WTC11 (cell line): ENCODE measurements at regions not wholly inside any gene's neighbourhood (a gene's known extent, or its start where the extent isn't known, plus 50 kb on each side); places are given as distances from the start of the nearest gene placed in this dataset.

Experiments
- ATAC-seq: fragments of 200-7000 bp; cut with Tn5 transposase; 2 replicates; pipeline ENCODE4 v1.10.0; 2021; ENCODE audit warnings: mild to moderate bottlenecking, moderate library complexity
- CTCF ChIA-PET: fragments of 300-600 bp; sonication (Branson Sonifier 250); formaldehyde crosslinking; loops from one replicate; lab custom pipeline; 2021; ENCODE audit warnings: antibody characterized with exemption; lab: Charles Lee
- POLR2A ChIA-PET: fragments of 350-600 bp; sonication (Branson Sonifier 250); formaldehyde crosslinking; loops from one replicate; lab custom pipeline; 2021; ENCODE audit warnings: antibody characterized with exemption; lab: Charles Lee
- DNase-seq: peaks from one replicate; pipeline ENCODE4 v3.0.0; 2021; ENCODE audit warnings: low spot score
- H3K27ac Mint-ChIP-seq: 2 replicates; pipeline ENCODE4 v1.8.0; 2021; ENCODE audit warnings: mixed read lengths
- H3K27me3 Mint-ChIP-seq: 2 replicates; pipeline ENCODE4 v1.8.0; 2021; ENCODE audit warnings: low read depth, mild to moderate bottlenecking, moderate library complexity, mixed read lengths
- H3K36me3 Mint-ChIP-seq: 2 replicates; pipeline ENCODE4 v1.8.0; 2021; ENCODE audit warnings: mixed read lengths
- H3K4me1 Mint-ChIP-seq: 2 replicates; pipeline ENCODE4 v1.8.0; 2022; ENCODE audit warnings: mixed read lengths
- H3K4me3 Mint-ChIP-seq: 2 replicates; pipeline ENCODE4 v1.8.0; 2021; ENCODE audit warnings: mild to moderate bottlenecking, moderate library complexity, mixed read lengths
- H3K9me3 Mint-ChIP-seq: 2 replicates; pipeline ENCODE4 v1.8.0; 2021; ENCODE audit warnings: mixed read lengths
- ATF6 ChIP-seq: sonication (generic); formaldehyde crosslinking; IDR thresholded peaks from 2 replicates; pipeline ENCODE4 v1.8.1; 2023; ENCODE audit warnings: mild to moderate bottlenecking, missing genetic modification reagents
- CREB1 ChIP-seq: sonication (generic); formaldehyde crosslinking; IDR thresholded peaks from 2 replicates; pipeline ENCODE4 v1.8.0; 2023; ENCODE audit warnings: mild to moderate bottlenecking, missing genetic modification reagents
- ELF4 ChIP-seq: sonication (generic); formaldehyde crosslinking; IDR thresholded peaks from 2 replicates; pipeline ENCODE4 v1.8.1; 2022; ENCODE audit warnings: low read depth, mild to moderate bottlenecking, moderate library complexity, missing genetic modification reagents
- ESRRA ChIP-seq: sonication (generic); formaldehyde crosslinking; IDR thresholded peaks from 2 replicates; pipeline ENCODE4 v1.8.1; 2022; ENCODE audit warnings: mild to moderate bottlenecking, missing genetic modification reagents, borderline replicate concordance
- GTF2I ChIP-seq: fragments of 250-450 bp; sonication (Bioruptor Pico); conservative IDR thresholded peaks from 2 replicates; pipeline ENCODE4 v1.4.0; 2021; ENCODE audit warnings: mild to moderate bottlenecking
- HMGA2 ChIP-seq: fragments of 250-450 bp; sonication (Bioruptor Pico); IDR thresholded peaks from 2 replicates; pipeline ENCODE4 v1.4.0; 2021; ENCODE audit warnings: mild to moderate bottlenecking, moderate library complexity
- SOX15 ChIP-seq: fragments of 250-450 bp; sonication (Bioruptor Pico); IDR thresholded peaks from 2 replicates; pipeline ENCODE4 v1.9.0; 2021; ENCODE audit warnings: mild to moderate bottlenecking
- SP1 ChIP-seq: sonication (generic); formaldehyde crosslinking; conservative IDR thresholded peaks from 2 replicates; pipeline ENCODE4 v1.8.1; 2022; ENCODE audit warnings: missing genetic modification reagents
- TEAD1 ChIP-seq: sonication (generic); formaldehyde crosslinking; IDR thresholded peaks from 2 replicates; pipeline ENCODE4 v1.8.0; 2022; ENCODE audit warnings: mild to moderate bottlenecking, missing genetic modification reagents
- ZBTB21 ChIP-seq: sonication (generic); formaldehyde crosslinking; IDR thresholded peaks from 2 replicates; pipeline ENCODE4 v1.8.1; 2023; ENCODE audit warnings: mild to moderate bottlenecking, missing genetic modification reagents, borderline replicate concordance
- ZNF219 ChIP-seq: sonication (generic); formaldehyde crosslinking; IDR thresholded peaks from 2 replicates; pipeline ENCODE4 v1.8.0; 2023; ENCODE audit warnings: missing genetic modification reagents, mild to moderate bottlenecking, borderline replicate concordance
- ZNF232 ChIP-seq: sonication (generic); formaldehyde crosslinking; IDR thresholded peaks from 2 replicates; pipeline ENCODE4 v1.8.0; 2022; ENCODE audit warnings: mild to moderate bottlenecking, missing genetic modification reagents
- ZNF263 ChIP-seq: sonication (generic); formaldehyde crosslinking; IDR thresholded peaks from 2 replicates; pipeline ENCODE4 v1.8.1; 2022; ENCODE audit warnings: low read depth, mild to moderate bottlenecking, moderate library complexity, missing genetic modification reagents
- TF ChIP-seq, protein P1 (sequence below): sonication (generic); formaldehyde crosslinking; IDR thresholded peaks from 2 replicates; pipeline ENCODE4 v1.8.1; 2023; ENCODE audit warnings: mild to moderate bottlenecking, missing genetic modification reagents, moderate library complexity
- TF ChIP-seq, protein P2 (sequence below): sonication (generic); formaldehyde crosslinking; IDR thresholded peaks from 2 replicates; pipeline ENCODE4 v1.8.0; 2022; ENCODE audit warnings: mild to moderate bottlenecking, missing genetic modification reagents
- TF ChIP-seq, protein P3 (sequence below): sonication (generic); formaldehyde crosslinking; IDR thresholded peaks from 2 replicates; pipeline ENCODE4 v1.8.0; 2022; ENCODE audit warnings: missing genetic modification reagents
- TF ChIP-seq, protein P4 (sequence below): sonication (generic); formaldehyde crosslinking; IDR thresholded peaks from 2 replicates; pipeline ENCODE4 v1.8.0; 2022; ENCODE audit warnings: mild to moderate bottlenecking, missing genetic modification reagents
- TF ChIP-seq, protein P5 (sequence below): sonication (generic); formaldehyde crosslinking; IDR thresholded peaks from 2 replicates; pipeline ENCODE4 v1.8.1; 2023; ENCODE audit warnings: mild to moderate bottlenecking, missing genetic modification reagents, moderate library complexity

DNA sequence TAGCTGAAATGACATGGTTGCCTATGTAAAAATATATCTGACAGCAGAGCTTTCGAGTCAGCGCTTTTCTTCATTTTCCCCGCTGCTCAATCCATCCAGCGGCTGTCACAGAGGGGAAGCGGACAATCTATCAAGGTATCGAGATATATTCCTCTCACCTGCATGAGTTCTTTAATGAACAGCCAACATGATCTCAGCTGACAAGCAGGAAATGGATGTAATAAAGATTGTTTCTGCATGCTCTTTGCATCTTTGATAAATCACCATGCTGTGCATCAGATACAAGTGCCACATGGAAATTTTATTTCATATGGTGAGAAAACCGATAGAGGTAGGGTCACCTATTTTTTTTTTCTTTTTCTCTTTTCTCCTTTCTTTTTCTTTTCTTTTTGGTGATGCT is 602.3 kb upstream of the MMS22L start (continued):
- TF ChIP-seq ZNF219 (CRISPR knock-in tag) = no peak
- TF ChIP-seq, protein P1, sequence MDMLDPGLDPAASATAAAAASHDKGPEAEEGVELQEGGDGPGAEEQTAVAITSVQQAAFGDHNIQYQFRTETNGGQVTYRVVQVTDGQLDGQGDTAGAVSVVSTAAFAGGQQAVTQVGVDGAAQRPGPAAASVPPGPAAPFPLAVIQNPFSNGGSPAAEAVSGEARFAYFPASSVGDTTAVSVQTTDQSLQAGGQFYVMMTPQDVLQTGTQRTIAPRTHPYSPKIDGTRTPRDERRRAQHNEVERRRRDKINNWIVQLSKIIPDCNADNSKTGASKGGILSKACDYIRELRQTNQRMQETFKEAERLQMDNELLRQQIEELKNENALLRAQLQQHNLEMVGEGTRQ = no peak
- TF ChIP-seq ZBTB21 (CRISPR knock-in tag) = no peak
- TF ChIP-seq HMGA2 (CRISPR knock-in tag) = no peak
- TF ChIP-seq, protein P2, sequence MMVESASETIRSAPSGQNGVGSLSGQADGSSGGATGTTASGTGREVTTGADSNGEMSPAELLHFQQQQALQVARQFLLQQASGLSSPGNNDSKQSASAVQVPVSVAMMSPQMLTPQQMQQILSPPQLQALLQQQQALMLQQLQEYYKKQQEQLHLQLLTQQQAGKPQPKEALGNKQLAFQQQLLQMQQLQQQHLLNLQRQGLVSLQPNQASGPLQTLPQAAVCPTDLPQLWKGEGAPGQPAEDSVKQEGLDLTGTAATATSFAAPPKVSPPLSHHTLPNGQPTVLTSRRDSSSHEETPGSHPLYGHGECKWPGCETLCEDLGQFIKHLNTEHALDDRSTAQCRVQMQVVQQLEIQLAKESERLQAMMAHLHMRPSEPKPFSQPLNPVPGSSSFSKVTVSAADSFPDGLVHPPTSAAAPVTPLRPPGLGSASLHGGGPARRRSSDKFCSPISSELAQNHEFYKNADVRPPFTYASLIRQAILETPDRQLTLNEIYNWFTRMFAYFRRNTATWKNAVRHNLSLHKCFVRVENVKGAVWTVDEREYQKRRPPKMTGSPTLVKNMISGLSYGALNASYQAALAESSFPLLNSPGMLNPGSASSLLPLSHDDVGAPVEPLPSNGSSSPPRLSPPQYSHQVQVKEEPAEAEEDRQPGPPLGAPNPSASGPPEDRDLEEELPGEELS (CRISPR knock-in tag) = no peak
- no peak for TF ChIP-seq ZNF232 (CRISPR knock-in tag)

DNA sequence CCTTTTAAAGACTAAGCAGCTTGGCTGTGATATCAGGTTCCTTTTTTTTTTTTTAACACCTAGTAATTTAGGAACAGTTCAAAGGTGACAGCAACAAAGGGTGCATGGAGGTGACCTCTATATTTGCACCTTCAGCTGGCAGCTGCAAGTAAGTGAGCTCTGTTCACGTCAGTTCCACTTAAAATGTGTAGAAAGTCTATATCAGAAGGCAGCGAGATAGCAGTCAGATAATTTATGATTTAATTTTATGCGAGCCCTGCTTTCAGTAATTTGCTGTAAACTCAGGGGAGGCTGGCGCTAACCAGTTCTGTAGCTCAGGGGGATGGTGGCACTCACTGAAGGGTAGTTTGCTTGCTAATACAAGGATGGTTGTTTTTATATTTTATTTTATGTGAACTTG is 602.8 kb upstream of the MMS22L start:
- no peak for ATAC-seq
- POLR2A ChIA-PET = no interaction called here
- CTCF ChIA-PET = interaction anchor here (0.7 to 1.4 kb wide), 2 partner anchors 8 to 159 kb away, joined by 3 to 4 read pairs; no protein-coding TSS in a partner anchor
- TF ChIP-seq TEAD1 = no peak
- TF ChIP-seq CREB1 (CRISPR knock-in tag) = no peak
- no peak for TF ChIP-seq SP1 (CRISPR knock-in tag)
- no peak for TF ChIP-seq SOX15 (CRISPR knock-in tag)
- TF ChIP-seq ELF4 (CRISPR knock-in tag) = no peak
- TF ChIP-seq ZNF263 (CRISPR knock-in tag) = no peak
- TF ChIP-seq, protein P3, sequence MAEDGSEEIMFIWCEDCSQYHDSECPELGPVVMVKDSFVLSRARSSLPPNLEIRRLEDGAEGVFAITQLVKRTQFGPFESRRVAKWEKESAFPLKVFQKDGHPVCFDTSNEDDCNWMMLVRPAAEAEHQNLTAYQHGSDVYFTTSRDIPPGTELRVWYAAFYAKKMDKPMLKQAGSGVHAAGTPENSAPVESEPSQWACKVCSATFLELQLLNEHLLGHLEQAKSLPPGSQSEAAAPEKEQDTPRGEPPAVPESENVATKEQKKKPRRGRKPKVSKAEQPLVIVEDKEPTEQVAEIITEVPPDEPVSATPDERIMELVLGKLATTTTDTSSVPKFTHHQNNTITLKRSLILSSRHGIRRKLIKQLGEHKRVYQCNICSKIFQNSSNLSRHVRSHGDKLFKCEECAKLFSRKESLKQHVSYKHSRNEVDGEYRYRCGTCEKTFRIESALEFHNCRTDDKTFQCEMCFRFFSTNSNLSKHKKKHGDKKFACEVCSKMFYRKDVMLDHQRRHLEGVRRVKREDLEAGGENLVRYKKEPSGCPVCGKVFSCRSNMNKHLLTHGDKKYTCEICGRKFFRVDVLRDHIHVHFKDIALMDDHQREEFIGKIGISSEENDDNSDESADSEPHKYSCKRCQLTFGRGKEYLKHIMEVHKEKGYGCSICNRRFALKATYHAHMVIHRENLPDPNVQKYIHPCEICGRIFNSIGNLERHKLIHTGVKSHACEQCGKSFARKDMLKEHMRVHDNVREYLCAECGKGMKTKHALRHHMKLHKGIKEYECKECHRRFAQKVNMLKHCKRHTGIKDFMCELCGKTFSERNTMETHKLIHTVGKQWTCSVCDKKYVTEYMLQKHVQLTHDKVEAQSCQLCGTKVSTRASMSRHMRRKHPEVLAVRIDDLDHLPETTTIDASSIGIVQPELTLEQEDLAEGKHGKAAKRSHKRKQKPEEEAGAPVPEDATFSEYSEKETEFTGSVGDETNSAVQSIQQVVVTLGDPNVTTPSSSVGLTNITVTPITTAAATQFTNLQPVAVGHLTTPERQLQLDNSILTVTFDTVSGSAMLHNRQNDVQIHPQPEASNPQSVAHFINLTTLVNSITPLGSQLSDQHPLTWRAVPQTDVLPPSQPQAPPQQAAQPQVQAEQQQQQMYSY (CRISPR knock-in tag) = no peak
- TF ChIP-seq GTF2I = no peak
- no peak for DNase-seq
- H3K27me3 Mint-ChIP-seq = no peaks in the 10 kb centered on the region
- H3K9me3 Mint-ChIP-seq = no peaks in the 10 kb centered on the region
- peaks cover 43% of the 10 kb centered on the region for H3K4me1 Mint-ChIP-seq
- no peak overlapping the region for H3K4me3 Mint-ChIP-seq
- H3K27ac Mint-ChIP-seq = peak overlapping the region; percentile 0; the same call in 1 of the 2 replicates
- H3K36me3 Mint-ChIP-seq = no peaks in the 10 kb centered on the region

GRCh38 chr6:97901531-97901930 is 618.5 kb upstream of the MMS22L start:
- H3K4me3 Mint-ChIP-seq = no peak overlapping the region
- ChIA-PET CTCF (no interaction called here), POLR2A (no interaction called here)
- H3K27ac Mint-ChIP-seq = no peak overlapping the region
- peaks cover 26% of the 10 kb centered on the region for H3K9me3 Mint-ChIP-seq
- no peaks in the 10 kb centered on the region for H3K27me3 Mint-ChIP-seq
- H3K36me3 Mint-ChIP-seq = peaks cover 31% of the 10 kb centered on the region
- peaks cover 8% of the 10 kb centered on the region for H3K4me1 Mint-ChIP-seq
- TF ChIP-seq, protein P4, sequence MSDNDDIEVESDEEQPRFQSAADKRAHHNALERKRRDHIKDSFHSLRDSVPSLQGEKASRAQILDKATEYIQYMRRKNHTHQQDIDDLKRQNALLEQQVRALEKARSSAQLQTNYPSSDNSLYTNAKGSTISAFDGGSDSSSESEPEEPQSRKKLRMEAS = no peak
- TF ChIP-seq, protein P5, sequence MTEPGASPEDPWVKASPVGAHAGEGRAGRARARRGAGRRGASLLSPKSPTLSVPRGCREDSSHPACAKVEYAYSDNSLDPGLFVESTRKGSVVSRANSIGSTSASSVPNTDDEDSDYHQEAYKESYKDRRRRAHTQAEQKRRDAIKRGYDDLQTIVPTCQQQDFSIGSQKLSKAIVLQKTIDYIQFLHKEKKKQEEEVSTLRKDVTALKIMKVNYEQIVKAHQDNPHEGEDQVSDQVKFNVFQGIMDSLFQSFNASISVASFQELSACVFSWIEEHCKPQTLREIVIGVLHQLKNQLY (CRISPR knock-in tag) = no peak
- no peak for TF ChIP-seq ESRRA (CRISPR knock-in tag)
- TF ChIP-seq ATF6 (CRISPR knock-in tag) = no peak
- no peak for TF ChIP-seq ZNF219 (CRISPR knock-in tag)
- ATAC-seq (no peak), DNase-seq (no peak)
